SK-N-SH treated with all-trans-retinoic acid at 6 μM for 48 hours (cell line): ENCODE measurements at regions not wholly inside any gene's neighbourhood (a gene's known extent, or its start where the extent isn't known, plus 50 kb on each side); places are given as distances from the start of the nearest gene placed in this dataset.

Experiments
- ATAC-seq: fragments of 200-7000 bp; cut with Tn5 transposase; 3 replicates; pipeline ENCODE4 v1.9.1; 2020; ENCODE audit warnings: mild to moderate bottlenecking, moderate library complexity
- ARNTL ChIP-seq: fragments of 450-650 bp; formaldehyde crosslinking; IDR thresholded peaks from 2 replicates; pipeline ENCODE4 v1.5.0; 2020; ENCODE audit warnings: low read depth, mild to moderate bottlenecking, moderate library complexity, borderline replicate concordance
- BACH2 ChIP-seq: fragments of 250-450 bp; sonication (Bioruptor Pico); IDR thresholded peaks from 2 replicates; pipeline ENCODE4 v1.9.0; 2021; ENCODE audit warnings: mild to moderate bottlenecking, borderline replicate concordance
- ESRRG ChIP-seq: fragments of 250-450 bp; sonication (Bioruptor Pico); IDR thresholded peaks from 2 replicates; pipeline ENCODE4 v1.6.1; 2021; ENCODE audit warnings: mild to moderate bottlenecking
- GLIS3 ChIP-seq: fragments of 250-450 bp; sonication (Bioruptor Pico); IDR thresholded peaks from 2 replicates; pipeline ENCODE4 v1.5.0; 2020; ENCODE audit warnings: mild to moderate bottlenecking, moderate library complexity
- ISL1 ChIP-seq: fragments of 250-450 bp; sonication (Bioruptor Pico); IDR thresholded peaks from 2 replicates; pipeline ENCODE4 v2.1.2; 2022; ENCODE audit warnings: mild to moderate bottlenecking, moderate library complexity
- OSR1 ChIP-seq: fragments of 250-450 bp; sonication (Bioruptor Pico); IDR thresholded peaks from 2 replicates; pipeline ENCODE4 v1.8.0; 2022; ENCODE audit warnings: moderate library complexity, mild to moderate bottlenecking, inconsistent platforms
- PPARA ChIP-seq: fragments of 250-450 bp; sonication (Bioruptor Pico); IDR thresholded peaks from 2 replicates; pipeline ENCODE4 v1.5.0; 2020; ENCODE audit warnings: mild to moderate bottlenecking, borderline replicate concordance
- RARB ChIP-seq: fragments of 250-450 bp; sonication (Bioruptor Pico); IDR thresholded peaks from 2 replicates; pipeline ENCODE4 v1.8.0; 2021; ENCODE audit warnings: mild to moderate bottlenecking, moderate library complexity
- TCF4 ChIP-seq: fragments of 250-450 bp; sonication (Bioruptor Pico); IDR thresholded peaks from 2 replicates; pipeline ENCODE4 v1.8.0; 2021; ENCODE audit warnings: mild to moderate bottlenecking, moderate library complexity, borderline replicate concordance
- TOX ChIP-seq: fragments of 250-450 bp; sonication (Bioruptor Pico); IDR thresholded peaks from 2 replicates; pipeline ENCODE4 v1.8.0; 2021; ENCODE audit warnings: mild to moderate bottlenecking, moderate library complexity, borderline replicate concordance
- ZC3H10 ChIP-seq: fragments of 250-450 bp; sonication (Bioruptor Pico); IDR thresholded peaks from 2 replicates; pipeline ENCODE4 v1.5.1; 2021; ENCODE audit warnings: mild to moderate bottlenecking, moderate library complexity
- ZFP3 ChIP-seq: fragments of 250-450 bp; sonication (Bioruptor Pico); IDR thresholded peaks from 2 replicates; pipeline ENCODE4 v1.5.0; 2020; ENCODE audit warnings: mild to moderate bottlenecking, moderate library complexity
- ZFP30 ChIP-seq: fragments of 450-650 bp; formaldehyde crosslinking; IDR thresholded peaks from 2 replicates; pipeline ENCODE4 v1.5.0; 2022; ENCODE audit warnings: mild to moderate bottlenecking, moderate library complexity
- ZNF565 ChIP-seq: fragments of 450-650 bp; formaldehyde crosslinking; conservative IDR thresholded peaks from 2 replicates; pipeline ENCODE4 v1.5.0; 2020; ENCODE audit warnings: low read depth, mild to moderate bottlenecking, moderate library complexity
- ZNF70 ChIP-seq: fragments of 450-650 bp; formaldehyde crosslinking; IDR thresholded peaks from 2 replicates; pipeline ENCODE4 v1.5.0; 2020; ENCODE audit warnings: mild to moderate bottlenecking, moderate library complexity
- ZNF8 ChIP-seq: fragments of 450-650 bp; formaldehyde crosslinking; IDR thresholded peaks from 2 replicates; pipeline ENCODE4 v1.5.0; 2020; ENCODE audit warnings: mild to moderate bottlenecking, moderate library complexity
- TF ChIP-seq, protein P1 (sequence below): fragments of 250-450 bp; sonication (Bioruptor Pico); IDR thresholded peaks from 2 replicates; pipeline ENCODE4 v1.5.1; 2021; ENCODE audit warnings: mild to moderate bottlenecking, moderate library complexity
- TF ChIP-seq, protein P2 (sequence below): fragments of 250-450 bp; sonication (Bioruptor Pico); IDR thresholded peaks from 2 replicates; pipeline ENCODE4 v1.5.1; 2020; ENCODE audit warnings: low read depth, mild to moderate bottlenecking, moderate library complexity
- TF ChIP-seq, protein P3 (sequence below): fragments of 250-450 bp; sonication (Bioruptor Pico); IDR thresholded peaks from 2 replicates; pipeline ENCODE4 v1.8.0; 2021; ENCODE audit warnings: low read depth, mild to moderate bottlenecking, moderate library complexity, borderline replicate concordance
- TF ChIP-seq, protein P4 (sequence below): fragments of 250-450 bp; sonication (Bioruptor Pico); IDR thresholded peaks from 2 replicates; pipeline ENCODE4 v1.8.0; 2020; ENCODE audit warnings: mild to moderate bottlenecking, moderate library complexity, borderline replicate concordance

DNA sequence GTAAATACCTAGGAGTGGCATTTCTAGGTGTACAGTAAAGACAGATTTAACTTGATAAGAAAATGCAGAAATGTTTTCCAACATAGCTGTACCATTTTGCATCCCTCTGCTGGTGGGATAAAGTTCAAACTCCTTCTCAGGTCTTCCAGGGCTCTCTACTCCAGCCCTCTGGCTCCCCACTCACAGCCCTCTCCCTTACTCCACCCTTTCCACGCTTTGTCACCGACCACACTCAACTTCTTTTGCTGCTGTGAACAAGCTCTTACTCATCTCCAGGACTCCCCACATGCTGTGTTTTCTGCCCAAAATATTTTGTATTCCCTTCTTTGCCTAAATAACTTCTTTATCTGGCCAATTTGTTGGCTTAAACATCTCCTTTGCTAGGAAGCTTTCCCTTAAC, 90.6 kb upstream of the OSMR start:
- TF ChIP-seq GLIS3 (CRISPR knock-in tag) (no peak), ZNF565 (no peak), OSR1 (CRISPR knock-in tag) (no peak), TOX (CRISPR knock-in tag) (no peak), TCF4 (no peak), ZNF8 (CRISPR knock-in tag) (no peak), ARNTL (no peak), RARB (CRISPR knock-in tag) (no peak), ZNF70 (no peak), ESRRG (CRISPR knock-in tag) (no peak)
- TF ChIP-seq, protein P1, sequence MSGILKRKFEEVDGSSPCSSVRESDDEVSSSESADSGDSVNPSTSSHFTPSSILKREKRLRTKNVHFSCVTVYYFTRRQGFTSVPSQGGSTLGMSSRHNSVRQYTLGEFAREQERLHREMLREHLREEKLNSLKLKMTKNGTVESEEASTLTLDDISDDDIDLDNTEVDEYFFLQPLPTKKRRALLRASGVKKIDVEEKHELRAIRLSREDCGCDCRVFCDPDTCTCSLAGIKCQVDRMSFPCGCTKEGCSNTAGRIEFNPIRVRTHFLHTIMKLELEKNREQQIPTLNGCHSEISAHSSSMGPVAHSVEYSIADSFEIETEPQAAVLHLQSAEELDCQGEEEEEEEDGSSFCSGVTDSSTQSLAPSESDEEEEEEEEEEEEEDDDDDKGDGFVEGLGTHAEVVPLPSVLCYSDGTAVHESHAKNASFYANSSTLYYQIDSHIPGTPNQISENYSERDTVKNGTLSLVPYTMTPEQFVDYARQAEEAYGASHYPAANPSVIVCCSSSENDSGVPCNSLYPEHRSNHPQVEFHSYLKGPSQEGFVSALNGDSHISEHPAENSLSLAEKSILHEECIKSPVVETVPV, result no peak
- TF ChIP-seq, protein P2, sequence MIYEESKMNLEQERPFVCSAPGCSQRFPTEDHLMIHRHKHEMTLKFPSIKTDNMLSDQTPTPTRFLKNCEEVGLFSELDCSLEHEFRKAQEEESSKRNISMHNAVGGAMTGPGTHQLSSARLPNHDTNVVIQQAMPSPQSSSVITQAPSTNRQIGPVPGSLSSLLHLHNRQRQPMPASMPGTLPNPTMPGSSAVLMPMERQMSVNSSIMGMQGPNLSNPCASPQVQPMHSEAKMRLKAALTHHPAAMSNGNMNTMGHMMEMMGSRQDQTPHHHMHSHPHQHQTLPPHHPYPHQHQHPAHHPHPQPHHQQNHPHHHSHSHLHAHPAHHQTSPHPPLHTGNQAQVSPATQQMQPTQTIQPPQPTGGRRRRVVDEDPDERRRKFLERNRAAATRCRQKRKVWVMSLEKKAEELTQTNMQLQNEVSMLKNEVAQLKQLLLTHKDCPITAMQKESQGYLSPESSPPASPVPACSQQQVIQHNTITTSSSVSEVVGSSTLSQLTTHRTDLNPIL (CRISPR knock-in tag), result no peak

DNA sequence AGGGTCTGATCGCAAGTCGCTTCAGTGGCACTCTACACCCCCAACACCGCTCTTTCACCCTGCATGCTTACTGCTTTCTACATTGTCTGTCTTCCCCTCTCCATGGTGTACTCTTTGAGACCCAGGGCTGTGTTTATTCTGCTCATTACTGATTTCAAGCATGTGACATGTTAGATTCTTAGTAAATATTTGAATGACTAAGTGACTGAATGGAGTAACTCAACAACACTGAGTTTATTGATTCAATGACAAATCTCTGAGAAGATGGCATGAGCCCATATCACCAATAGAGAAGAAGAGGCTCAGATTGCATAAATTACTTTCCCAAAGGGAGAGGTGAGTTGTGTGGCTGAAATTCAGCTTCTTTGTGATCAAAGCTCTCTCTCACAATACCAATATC, 89.7 kb upstream of the OSMR start:
- TF ChIP-seq ZNF70 (no peak), ISL1 (CRISPR knock-in tag) (no peak), TCF4 (no peak), BACH2 (CRISPR knock-in tag) (no peak)
- TF ChIP-seq, all 23 proteins: peak for 0
- no peak for ATAC-seq

More for the DNA sequence above, 90.6 kb upstream of the OSMR start:
- ATAC-seq, result no peak

DNA sequence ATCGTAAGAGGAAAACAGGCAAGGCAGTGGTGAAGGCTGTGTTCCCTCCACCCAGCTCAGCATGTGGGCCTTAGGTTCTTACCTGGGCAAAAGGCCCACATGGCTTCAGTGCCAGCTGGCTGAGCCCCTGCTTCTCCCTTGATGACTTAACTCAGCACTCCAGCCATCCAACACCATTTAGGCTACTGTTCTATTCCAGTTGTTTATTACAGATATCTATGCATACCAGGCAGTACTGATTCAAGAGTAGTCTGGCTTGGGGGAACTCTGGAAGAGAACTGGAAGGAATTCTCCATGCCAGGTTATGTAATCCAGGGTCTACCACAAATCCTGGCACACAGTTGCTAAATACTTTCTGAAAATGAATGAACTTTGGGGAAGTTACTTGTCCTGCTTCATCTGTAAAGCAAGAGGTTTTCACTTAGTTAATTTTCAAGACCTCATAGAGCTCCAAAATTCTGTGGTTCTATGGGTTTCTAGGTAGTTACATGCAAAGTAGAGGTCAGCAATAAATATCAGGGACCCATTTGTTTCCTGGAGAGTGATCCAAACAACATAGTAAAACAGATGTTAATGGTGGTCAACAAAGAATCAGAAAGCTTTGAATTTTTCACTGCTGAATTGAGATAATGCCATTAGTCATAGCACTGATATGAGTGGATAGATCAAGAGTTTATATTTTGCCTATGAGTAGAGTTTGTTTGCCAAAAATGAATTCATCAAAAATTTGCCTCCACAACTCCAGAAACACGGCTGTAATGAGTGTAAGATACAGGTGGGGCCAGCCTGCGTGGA, 88.2 kb upstream of the OSMR start:
- TF ChIP-seq OSR1 (CRISPR knock-in tag), result no peak
- no peak for TF ChIP-seq ZNF8 (CRISPR knock-in tag)
- TF ChIP-seq ISL1 (CRISPR knock-in tag), result no peak
- no peak for TF ChIP-seq BACH2 (CRISPR knock-in tag)
- no peak for TF ChIP-seq ZFP3 (CRISPR knock-in tag)
- TF ChIP-seq TCF4, result no peak
- TF ChIP-seq, protein P2 (CRISPR knock-in tag), result no peak
- no peak for TF ChIP-seq GLIS3 (CRISPR knock-in tag)
- TF ChIP-seq, all 23 proteins: peak for 0
- no peak for ATAC-seq

DNA sequence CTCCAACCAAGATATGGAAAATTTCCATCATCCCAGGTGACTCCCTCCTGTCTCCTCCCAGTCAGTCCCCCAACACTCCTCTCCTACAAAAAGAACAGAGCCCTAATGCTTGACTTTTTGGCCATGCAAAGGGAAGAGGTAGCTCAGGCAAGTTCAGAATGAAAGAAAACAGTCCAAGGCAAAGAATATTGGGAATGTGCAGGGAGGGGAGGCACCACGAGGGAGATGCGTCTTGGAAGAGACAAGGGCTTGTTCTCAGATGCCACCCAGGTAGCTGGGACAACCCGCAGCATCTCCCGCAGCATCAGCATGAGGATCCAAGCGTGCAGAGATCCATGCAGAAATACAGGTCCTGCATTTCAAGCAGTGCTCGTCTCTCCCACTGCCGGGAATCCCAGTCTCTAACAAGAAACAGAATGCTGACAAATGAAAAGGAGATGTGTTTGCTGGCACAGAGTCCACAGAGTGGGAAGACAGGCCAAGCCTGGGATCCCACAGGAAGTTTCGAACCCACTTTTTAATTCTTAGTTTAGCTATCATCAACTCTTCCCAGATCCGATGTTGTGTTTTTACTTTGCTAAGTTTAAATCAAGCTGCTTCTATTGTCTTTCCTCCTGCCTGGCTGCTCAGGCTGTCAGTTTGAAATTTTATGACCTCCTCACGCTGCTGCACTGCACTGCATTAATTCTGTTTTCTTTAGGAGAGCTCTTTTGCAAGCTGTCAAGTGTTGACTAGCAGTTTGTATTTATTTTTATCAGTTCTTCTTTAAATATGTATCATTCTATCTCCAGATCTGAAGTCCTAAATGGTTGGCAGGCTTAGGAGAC, 86.8 kb upstream of the OSMR start:
- TF ChIP-seq PPARA (no peak), ZC3H10 (CRISPR knock-in tag) (no peak), RARB (CRISPR knock-in tag) (no peak), OSR1 (CRISPR knock-in tag) (no peak), ZFP30 (CRISPR knock-in tag) (no peak), ISL1 (CRISPR knock-in tag) (no peak), BACH2 (CRISPR knock-in tag) (no peak), TOX (CRISPR knock-in tag) (no peak)
- TF ChIP-seq, protein P3, sequence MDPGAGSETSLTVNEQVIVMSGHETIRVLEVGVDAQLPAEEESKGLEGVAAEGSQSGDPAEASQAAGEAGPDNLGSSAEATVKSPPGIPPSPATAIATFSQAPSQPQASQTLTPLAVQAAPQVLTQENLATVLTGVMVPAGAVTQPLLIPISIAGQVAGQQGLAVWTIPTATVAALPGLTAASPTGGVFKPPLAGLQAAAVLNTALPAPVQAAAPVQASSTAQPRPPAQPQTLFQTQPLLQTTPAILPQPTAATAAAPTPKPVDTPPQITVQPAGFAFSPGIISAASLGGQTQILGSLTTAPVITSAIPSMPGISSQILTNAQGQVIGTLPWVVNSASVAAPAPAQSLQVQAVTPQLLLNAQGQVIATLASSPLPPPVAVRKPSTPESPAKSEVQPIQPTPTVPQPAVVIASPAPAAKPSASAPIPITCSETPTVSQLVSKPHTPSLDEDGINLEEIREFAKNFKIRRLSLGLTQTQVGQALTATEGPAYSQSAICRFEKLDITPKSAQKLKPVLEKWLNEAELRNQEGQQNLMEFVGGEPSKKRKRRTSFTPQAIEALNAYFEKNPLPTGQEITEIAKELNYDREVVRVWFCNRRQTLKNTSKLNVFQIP (CRISPR knock-in tag), result no peak
- TF ChIP-seq, protein P4, sequence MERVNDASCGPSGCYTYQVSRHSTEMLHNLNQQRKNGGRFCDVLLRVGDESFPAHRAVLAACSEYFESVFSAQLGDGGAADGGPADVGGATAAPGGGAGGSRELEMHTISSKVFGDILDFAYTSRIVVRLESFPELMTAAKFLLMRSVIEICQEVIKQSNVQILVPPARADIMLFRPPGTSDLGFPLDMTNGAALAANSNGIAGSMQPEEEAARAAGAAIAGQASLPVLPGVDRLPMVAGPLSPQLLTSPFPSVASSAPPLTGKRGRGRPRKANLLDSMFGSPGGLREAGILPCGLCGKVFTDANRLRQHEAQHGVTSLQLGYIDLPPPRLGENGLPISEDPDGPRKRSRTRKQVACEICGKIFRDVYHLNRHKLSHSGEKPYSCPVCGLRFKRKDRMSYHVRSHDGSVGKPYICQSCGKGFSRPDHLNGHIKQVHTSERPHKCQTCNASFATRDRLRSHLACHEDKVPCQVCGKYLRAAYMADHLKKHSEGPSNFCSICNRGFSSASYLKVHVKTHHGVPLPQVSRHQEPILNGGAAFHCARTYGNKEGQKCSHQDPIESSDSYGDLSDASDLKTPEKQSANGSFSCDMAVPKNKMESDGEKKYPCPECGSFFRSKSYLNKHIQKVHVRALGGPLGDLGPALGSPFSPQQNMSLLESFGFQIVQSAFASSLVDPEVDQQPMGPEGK (CRISPR knock-in tag), result no peak
- peak; percentile 90 for ATAC-seq
